Hepatocyte (in vitro differentiated cells): ENCODE measurements at regions not wholly inside any gene's neighbourhood (a gene's known extent, or its start where the extent isn't known, plus 50 kb on each side); places are given as distances from the start of the nearest gene placed in this dataset.

Experiments used
- EZH2 ChIP-seq: fragments of 200-600 bp; sonication (generic); IDR thresholded peaks from 2 replicates; pipeline ENCODE4 v1.6.1; 2016; ENCODE audit warnings: antibody characterized with exemption, mild to moderate bottlenecking, borderline replicate concordance
- TF ChIP-seq, protein P1 (sequence below): fragments of 200-600 bp; sonication (generic); IDR thresholded peaks from 2 replicates; pipeline ENCODE4 v1.5.1; 2016; ENCODE audit warnings: antibody characterized with exemption, mild to moderate bottlenecking; ENCODE audit not compliant: poor library complexity

DNA sequence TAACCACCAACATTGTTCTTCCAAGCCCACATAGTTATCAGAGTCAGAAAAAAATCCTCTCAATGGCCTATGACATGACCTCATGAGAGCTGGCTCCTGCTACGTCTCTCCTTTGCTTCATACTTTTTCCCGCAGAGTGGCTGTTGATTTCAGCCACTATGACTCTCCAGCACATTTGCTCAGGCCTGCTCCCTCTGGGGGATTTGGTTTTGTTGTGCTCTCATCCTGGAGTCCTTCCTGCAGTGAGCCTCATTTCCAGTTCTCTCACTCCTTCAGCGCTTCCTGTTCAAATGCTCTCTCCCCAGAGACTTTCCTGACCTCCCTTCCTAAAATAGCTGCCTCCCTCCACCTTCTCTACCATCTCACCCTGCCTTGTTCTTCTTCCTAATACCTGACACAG lies 72.0 kb upstream of the USP29 start:
- TF ChIP-seq, protein P1, sequence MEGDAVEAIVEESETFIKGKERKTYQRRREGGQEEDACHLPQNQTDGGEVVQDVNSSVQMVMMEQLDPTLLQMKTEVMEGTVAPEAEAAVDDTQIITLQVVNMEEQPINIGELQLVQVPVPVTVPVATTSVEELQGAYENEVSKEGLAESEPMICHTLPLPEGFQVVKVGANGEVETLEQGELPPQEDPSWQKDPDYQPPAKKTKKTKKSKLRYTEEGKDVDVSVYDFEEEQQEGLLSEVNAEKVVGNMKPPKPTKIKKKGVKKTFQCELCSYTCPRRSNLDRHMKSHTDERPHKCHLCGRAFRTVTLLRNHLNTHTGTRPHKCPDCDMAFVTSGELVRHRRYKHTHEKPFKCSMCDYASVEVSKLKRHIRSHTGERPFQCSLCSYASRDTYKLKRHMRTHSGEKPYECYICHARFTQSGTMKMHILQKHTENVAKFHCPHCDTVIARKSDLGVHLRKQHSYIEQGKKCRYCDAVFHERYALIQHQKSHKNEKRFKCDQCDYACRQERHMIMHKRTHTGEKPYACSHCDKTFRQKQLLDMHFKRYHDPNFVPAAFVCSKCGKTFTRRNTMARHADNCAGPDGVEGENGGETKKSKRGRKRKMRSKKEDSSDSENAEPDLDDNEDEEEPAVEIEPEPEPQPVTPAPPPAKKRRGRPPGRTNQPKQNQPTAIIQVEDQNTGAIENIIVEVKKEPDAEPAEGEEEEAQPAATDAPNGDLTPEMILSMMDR, result no peak
- TF ChIP-seq EZH2, result no peak
